Keratinocyte (primary cell): ENCODE measurements at regions not wholly inside any gene's neighbourhood (a gene's known extent, or its start where the extent isn't known, plus 50 kb on each side); places are given as distances from the start of the nearest gene placed in this dataset.

ENCODE experiments used
- DNase-seq: peaks from one replicate; pipeline ENCODE4 v3.0.0-alpha.2; 2011; ENCODE audit warnings: low read depth, missing footprints, low spot score
- FAIRE-seq: peaks from 2 replicates; lab custom pipeline; 2011; peaks lifted over from hg19 to GRCh38; lab: Jason Lieb, UNC
- H2AFZ ChIP-seq: 2 replicates; pipeline ENCODE4 v1.6.0; 2012; ENCODE audit warnings: low read length, control low read depth, inconsistent platforms; ENCODE audit not compliant: control insufficient read depth
- H3K27ac ChIP-seq: 2 replicates; pipeline ENCODE4 v1.5.1; 2011; ENCODE audit warnings: low read length; ENCODE audit not compliant: control insufficient read depth, insufficient read depth
- H3K27me3 ChIP-seq: 3 replicates; pipeline ENCODE4 v1.6.0; 2011; ENCODE audit warnings: low read length; ENCODE audit not compliant: control insufficient read depth, insufficient read depth; ENCODE audit errors: extremely low read depth
- H3K36me3 ChIP-seq, 2 experiments: 2 replicates in 1 of 2; 3 replicates in 1 of 2; pipeline ENCODE4 v1.5.1; 2011; ENCODE audit warnings: low read length in 2 of 2, mild to moderate bottlenecking in 1 of 2; ENCODE audit not compliant: control insufficient read depth in 2 of 2, insufficient read depth in 2 of 2; ENCODE audit errors: extremely low read depth in 1 of 2
- H3K4me1 ChIP-seq: 3 replicates; pipeline ENCODE4 v1.5.1; 2011; ENCODE audit warnings: low read length; ENCODE audit not compliant: control insufficient read depth, insufficient read depth; ENCODE audit errors: extremely low read depth
- H3K4me2 ChIP-seq: 3 replicates; pipeline ENCODE4 v1.6.0; 2011; ENCODE audit warnings: low read depth, low read length; ENCODE audit not compliant: control insufficient read depth, insufficient read depth; ENCODE audit errors: extremely low read depth
- H3K4me3 ChIP-seq, 3 experiments: fragments of 200-600 bp in 1 of 3; sonication (generic) in 1 of 3; 2 replicates in 2 of 3; 3 replicates in 1 of 3; pipeline ENCODE4 v1.5.1; 2011 to 2016; ENCODE audit warnings: low read length in 3 of 3, mild to moderate bottlenecking in 3 of 3, control low read depth in 2 of 3, inconsistent platforms in 1 of 3, low read depth in 1 of 3, mixed read lengths in 1 of 3, mixed run types in 1 of 3, moderate library complexity in 1 of 3; ENCODE audit not compliant: control insufficient read depth in 2 of 3, insufficient read depth in 2 of 3; ENCODE audit errors: extremely low read depth in 1 of 3
- H3K79me2 ChIP-seq: 2 replicates; pipeline ENCODE4 v1.6.0; 2012; ENCODE audit warnings: low read length; ENCODE audit not compliant: control insufficient read depth, insufficient read depth
- H3K9ac ChIP-seq: 3 replicates; pipeline ENCODE4 v1.6.0; 2011; ENCODE audit warnings: low read length; ENCODE audit not compliant: control insufficient read depth, insufficient read depth; ENCODE audit errors: extremely low read depth
- H3K9me1 ChIP-seq: 3 replicates; pipeline ENCODE4 v1.6.0; 2011; ENCODE audit warnings: low read length; ENCODE audit not compliant: control insufficient read depth, insufficient read depth; ENCODE audit errors: extremely low read depth
- H3K9me3 ChIP-seq: 2 replicates; pipeline ENCODE4 v1.5.1; 2012; ENCODE audit warnings: low read depth, low read length; ENCODE audit not compliant: control insufficient read depth
- H4K20me1 ChIP-seq: 3 replicates; pipeline ENCODE4 v1.6.0; 2011; ENCODE audit warnings: low read length; ENCODE audit not compliant: control insufficient read depth, insufficient read depth; ENCODE audit errors: extremely low read depth
- CTCF ChIP-seq, 3 experiments: IDR thresholded peaks in 1 of 3; conservative IDR thresholded peaks in 1 of 3; optimal IDR thresholded peaks in 1 of 3; 2 replicates in 2 of 3; 3 replicates in 1 of 3; pipeline versions ENCODE3 to v1.5.1; 2011; ENCODE audit warnings: low read length in 3 of 3, mild to moderate bottlenecking in 3 of 3, moderate library complexity in 2 of 3, control low read depth in 1 of 3, inconsistent platforms in 1 of 3; ENCODE audit not compliant: insufficient read depth in 2 of 3; ENCODE audit errors: extremely low read depth in 1 of 3
- EZH2 ChIP-seq: IDR thresholded peaks from one replicate; pipeline ENCODE4 v1.6.1; 2012; ENCODE audit warnings: inconsistent platforms, mild to moderate bottlenecking, low read length, moderate library complexity
- dilution Hi-C: fragments of 300-500 bp; cut with MboI; formaldehyde crosslinking; loops from one replicate; pipeline ENCODE4 v1.7.0; 2020; ENCODE audit warnings: low sequenced_read_pairs; ENCODE audit not compliant: extremely low pct_ligation_motif_present

- FAIRE-seq (no peak), DNase-seq (peak; percentile 5)
- H3K4me1 ChIP-seq: peaks cover 10% of the 10 kb centered on the region
- no peaks in the 10 kb centered on the region for H3K9me3 ChIP-seq
- no peak overlapping the region for H3K4me3 ChIP-seq
- no peaks in the 10 kb centered on the region for H3K27me3 ChIP-seq
- peak overlapping the region; percentile 6 for H3K27ac ChIP-seq
- dilution Hi-C loops: no loop called here
- peak overlapping the region; percentile 27 for H2AFZ ChIP-seq
- H3K79me2 ChIP-seq: no peaks in the 10 kb centered on the region
- no peaks in the 10 kb centered on the region for H4K20me1 ChIP-seq
- TF ChIP-seq CTCF (optimal IDR thresholded peaks at IDR 0.05 in 1 of 3, IDR thresholded peaks at IDR 0.05 in 1 of 3, conservative IDR thresholded peaks at IDR 0.05 in 1 of 3; ENCODE audit: extremely low read depth in 1 of 3, insufficient read depth in 2 of 3, low read length in 3 of 3) (no peak), EZH2 (no peak)
- no peaks in the 10 kb centered on the region for H3K36me3 ChIP-seq
- no peak overlapping the region for H3K4me2 ChIP-seq
- H3K9me1 ChIP-seq: no peaks in the 10 kb centered on the region
- H3K9ac ChIP-seq: no peak overlapping the region
These were observed 392.5 kb upstream of the TRAM1L1 start for GRCh38 chr4:117477925-117478324.

GRCh38 chr4:117478702-117479101 is 393.3 kb upstream of the TRAM1L1 start:
- dilution Hi-C loops: no loop called here

More at GRCh38 chr4:117478702-117479101, 393.3 kb upstream of the TRAM1L1 start:
- no peaks in the 10 kb centered on the region for H4K20me1 ChIP-seq
- DNase-seq (no peak), FAIRE-seq (no peak)
- no peak overlapping the region for H2AFZ ChIP-seq
- no peaks in the 10 kb centered on the region for H3K9me1 ChIP-seq
- H3K9ac ChIP-seq: no peak overlapping the region
- TF ChIP-seq CTCF (optimal IDR thresholded peaks at IDR 0.05 in 1 of 3, IDR thresholded peaks at IDR 0.05 in 1 of 3, conservative IDR thresholded peaks at IDR 0.05 in 1 of 3; ENCODE audit: extremely low read depth in 1 of 3, insufficient read depth in 2 of 3, low read length in 3 of 3) (no peak), EZH2 (no peak)
- H3K4me1 ChIP-seq: peaks cover 10% of the 10 kb centered on the region
- no peak overlapping the region for H3K4me2 ChIP-seq
- no peaks in the 10 kb centered on the region for H3K79me2 ChIP-seq
- H3K36me3 ChIP-seq: no peaks in the 10 kb centered on the region
- no peaks in the 10 kb centered on the region for H3K27me3 ChIP-seq
- peak overlapping the region; percentile 6 for H3K27ac ChIP-seq
- no peaks in the 10 kb centered on the region for H3K9me3 ChIP-seq
- H3K4me3 ChIP-seq: no peak overlapping the region
